HG02943 (cell line): ENCODE measurements at regions not wholly inside any gene's neighbourhood (a gene's known extent, or its start where the extent isn't known, plus 50 kb on each side); places are given as distances from the start of the nearest gene placed in this dataset.
A peak's percentile ranks its signal among the peaks of the same experiment; 100 is the strongest.
"Not testable (repeated sequence)": the region's sequence is repeated elsewhere in the genome, so short reads cannot be mapped to it uniquely, and the experiment has no call there.

ENCODE experiments used
- ATAC-seq: cut with Tn5 transposase; IDR thresholded peaks from one replicate; pipeline ENCODE4 v1.9.1; 2021; ENCODE audit warnings: mild to moderate bottlenecking, low read depth, moderate library complexity; ENCODE audit not compliant: unreplicated experiment

DNA sequence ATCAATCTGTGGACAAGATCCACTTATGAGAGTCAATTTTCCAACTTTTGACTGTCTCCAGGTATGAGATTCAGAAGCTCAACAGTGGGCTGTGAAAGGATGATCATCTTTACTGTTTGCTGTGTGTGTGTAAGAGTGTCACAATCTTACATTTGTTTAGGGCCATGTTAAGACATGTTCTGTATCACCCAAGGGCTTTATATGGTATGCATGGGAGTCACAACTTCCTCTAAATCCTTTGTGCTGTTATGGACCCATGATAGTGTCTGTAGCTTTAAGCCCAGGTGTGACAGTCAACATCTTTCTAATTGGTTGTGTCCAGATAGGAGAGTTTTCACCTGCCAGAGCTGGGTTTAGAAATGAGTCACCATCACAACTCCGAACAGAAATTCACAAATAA is 70.2 kb downstream of the ZNF726 start:
- not testable (repeated sequence) for ATAC-seq

GRCh38 chr19:23986623-23987022 is 71.9 kb downstream of the ZNF726 start:
- no peak for ATAC-seq

DNA sequence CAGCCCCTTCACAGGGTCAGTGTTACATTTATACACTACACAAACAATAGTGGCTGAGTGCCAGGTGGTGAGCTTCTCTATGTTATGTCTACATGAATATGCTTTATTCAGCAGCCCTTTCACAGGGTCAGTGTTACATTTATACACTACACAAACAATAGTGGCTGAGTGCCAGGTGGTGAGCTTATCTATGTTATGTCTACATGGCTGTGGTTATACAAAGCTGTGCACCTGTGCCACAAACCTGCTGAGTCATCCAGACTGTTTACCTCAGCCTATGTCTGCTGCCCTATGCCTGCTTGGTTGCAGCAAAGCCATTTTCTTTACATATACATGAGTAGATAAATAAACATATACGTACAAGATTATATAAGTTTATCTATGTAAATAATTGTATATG is 76.5 kb downstream of the ZNF726 start:
- no peak for ATAC-seq

DNA sequence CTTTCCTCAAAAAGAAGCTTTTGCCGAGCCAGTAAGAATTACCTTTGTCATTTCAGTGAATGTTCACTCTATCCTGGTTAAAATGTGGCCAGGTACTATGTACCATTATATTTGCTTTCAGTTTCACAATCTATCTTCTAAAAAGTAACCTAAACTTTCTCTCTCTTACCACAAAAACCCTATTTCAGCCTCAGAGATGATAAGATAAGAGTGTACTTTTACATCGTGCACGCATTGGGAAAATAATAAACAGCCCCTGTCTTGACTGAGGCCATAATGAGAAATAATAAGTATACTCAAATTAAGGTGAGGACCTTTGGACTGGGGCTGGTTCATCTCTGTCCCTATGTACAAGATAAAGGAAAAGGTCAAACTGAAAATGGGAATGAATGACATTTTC is 77.7 kb downstream of the ZNF726 start:
- no peak for ATAC-seq

GRCh38 chr19:23993440-23993839 is 78.8 kb downstream of the ZNF726 start:
- ATAC-seq = no peak

DNA sequence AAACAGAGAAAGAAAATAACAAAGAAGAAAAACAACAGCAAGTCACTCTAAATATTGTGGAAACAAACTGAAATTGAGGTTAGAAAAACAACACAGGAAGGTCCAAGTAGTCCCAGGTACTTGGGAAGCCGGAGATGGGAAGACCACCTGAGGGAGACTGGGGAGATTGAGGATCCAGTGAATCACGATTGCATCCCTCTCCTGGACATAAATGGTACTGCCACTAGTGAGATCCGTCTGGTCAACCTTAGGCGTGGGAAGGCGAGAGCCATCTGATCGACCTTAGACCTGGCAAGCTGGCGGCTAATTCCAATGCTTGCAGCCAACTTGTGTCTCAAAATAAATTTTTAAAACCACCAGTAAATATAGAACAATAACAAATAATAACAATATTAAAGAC is 81.9 kb downstream of the ZNF726 start:
- ATAC-seq = no peak

DNA sequence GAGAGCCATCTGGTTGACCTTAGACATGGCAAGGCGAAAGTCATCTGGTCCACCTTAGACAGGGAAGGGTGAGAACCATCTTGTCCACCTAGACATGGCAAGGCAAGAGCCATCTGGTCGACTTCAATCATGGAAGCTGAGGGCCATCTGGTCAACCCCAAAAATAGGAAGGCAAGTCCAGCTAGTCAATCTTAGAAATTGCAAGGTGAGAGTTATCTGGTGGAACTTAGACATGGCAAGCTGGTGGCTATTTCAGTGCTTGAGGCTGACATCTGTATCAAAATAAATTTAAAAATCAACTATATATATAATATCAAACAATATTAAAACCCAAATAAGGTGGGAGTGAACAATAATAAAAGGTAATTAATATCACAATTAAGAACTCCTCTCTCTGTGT is 83.9 kb downstream of the ZNF726 start:
- no peak for ATAC-seq

- no peak for ATAC-seq
Measured at GRCh38 chr19:23999821-24000610, 85.3 kb downstream of the ZNF726 start.

DNA sequence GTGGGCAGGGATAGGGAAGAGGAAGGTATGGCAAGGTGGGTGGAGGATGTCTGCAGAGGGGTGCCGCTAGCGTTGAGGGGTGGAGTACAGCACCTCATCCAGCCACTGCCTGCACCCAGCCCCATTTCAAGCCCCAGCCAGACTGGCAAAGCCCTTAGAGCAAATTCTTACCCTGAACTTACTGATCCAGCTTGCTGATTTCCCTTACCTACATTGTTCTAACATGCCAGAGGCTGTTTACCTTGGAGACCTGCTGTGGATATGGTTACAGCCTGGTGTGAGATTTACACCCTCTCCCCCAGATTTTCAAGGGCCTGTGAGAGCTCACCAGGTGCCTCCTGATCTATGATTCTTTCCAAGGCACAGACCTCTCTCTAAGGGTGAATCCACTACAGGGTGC is 86.0 kb downstream of the ZNF726 start:
- ATAC-seq = no peak

DNA sequence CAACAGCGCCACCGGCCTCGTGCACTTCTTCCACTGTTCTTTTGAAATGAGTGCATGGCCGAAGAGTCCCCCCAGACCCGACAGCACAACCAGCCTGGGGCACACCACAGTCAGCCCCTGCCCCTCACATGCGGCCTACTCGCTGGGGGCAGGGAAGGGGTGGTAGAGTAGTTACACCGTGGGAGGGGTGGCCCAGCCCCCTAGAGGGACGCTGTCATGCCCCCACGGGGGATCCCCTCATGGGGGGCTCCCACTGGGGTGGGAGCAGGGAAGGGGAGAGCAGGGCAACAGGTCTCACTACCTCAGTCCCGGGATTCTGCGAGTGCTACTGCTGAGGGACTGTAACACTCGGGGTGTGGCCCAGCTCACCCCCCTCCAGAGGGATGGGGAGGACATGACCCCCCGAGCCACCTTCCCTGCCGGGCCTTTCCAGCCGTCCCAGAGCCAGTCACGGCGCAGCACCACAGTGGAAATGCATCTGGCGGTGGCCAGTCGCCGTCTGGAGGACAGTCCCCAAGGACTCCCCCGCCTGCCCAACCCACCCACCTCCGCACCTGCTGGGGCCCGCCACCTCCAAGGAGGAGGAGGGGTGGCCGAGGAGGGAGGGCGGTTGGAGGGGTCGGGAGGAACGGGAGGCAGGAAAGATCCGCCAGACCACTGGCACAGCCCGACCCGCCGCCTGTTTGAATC is 84.6 kb upstream of the ZNF254 start:
- no peak for ATAC-seq

DNA sequence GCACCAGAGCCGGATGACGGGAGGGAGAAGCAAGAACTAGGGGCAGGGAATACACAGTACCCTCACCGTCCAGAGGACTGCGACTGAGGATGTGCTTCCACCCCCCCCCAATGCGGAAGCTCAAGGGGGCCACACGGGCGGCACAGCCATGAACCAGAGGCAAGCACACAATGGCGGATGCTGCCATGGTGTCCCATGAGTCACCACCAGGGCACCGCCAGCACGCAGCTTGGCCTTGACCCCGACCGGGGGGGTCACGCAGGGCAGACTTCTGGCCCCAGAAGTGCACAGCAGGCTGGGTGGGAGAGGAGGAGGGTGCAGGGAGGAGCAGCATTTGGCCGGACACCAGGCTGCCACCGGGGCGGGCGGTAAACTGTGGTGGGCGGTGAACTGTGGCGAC is 83.5 kb upstream of the ZNF254 start:
- no peak for ATAC-seq

- ATAC-seq = no peak
Measured at GRCh38 chr19:24004166-24004565, 82.8 kb upstream of the ZNF254 start.

DNA sequence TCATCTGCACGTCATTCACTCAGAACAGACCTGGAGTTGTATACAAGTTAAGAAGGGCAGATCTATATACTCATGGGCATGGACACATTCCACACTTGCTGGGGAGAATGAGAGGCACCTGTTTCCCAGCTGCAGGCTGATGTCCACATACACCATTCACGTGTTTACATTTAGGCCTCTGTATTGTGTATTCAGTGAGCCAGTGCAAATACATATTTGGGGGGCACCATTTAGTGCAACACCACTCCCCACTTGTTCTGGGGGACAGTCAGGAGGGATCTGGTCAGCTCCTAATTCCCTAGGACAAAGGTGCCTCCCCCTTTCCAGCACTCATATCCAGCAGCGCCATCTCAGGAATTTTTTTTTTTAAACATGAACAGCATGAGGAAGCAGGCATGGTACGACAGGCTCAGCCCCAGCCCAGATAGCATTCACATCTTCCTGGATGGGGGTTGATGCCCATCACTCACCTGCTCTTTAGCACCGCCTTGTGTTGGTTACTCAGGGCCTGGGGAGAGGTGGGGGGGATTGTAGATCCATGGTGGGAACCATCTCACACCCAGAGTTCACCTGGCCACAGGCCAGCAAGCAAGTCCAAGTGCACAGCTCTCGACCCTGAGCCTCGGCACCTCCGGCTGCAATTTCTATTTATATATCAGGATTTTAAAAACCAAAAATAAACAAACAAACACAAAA is 56.9 kb upstream of the ZNF254 start:
- ATAC-seq = no peak

DNA sequence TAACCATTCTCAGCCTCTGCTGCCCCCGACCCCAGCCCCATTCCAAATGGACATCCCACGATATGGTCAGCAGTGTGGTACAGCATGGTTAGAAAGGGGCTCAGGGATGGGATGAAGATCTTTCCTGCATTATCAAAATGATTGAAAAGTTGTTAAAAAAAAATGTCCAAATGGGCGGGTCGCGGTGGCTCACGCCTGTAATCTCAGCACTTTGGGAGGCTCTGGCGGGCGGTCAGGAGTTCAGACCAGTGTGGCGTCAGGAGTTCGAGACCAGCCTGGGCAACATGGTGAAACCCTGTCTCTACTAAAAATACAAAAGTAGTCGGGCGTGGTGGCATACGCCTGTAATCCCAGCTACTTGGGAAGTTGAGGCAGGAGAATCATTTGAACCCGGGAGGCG is 54.3 kb upstream of the ZNF254 start:
- ATAC-seq = no peak

GRCh38 chr19:24033301-24033962 is 53.6 kb upstream of the ZNF254 start:
- ATAC-seq = peak; percentile 92

DNA sequence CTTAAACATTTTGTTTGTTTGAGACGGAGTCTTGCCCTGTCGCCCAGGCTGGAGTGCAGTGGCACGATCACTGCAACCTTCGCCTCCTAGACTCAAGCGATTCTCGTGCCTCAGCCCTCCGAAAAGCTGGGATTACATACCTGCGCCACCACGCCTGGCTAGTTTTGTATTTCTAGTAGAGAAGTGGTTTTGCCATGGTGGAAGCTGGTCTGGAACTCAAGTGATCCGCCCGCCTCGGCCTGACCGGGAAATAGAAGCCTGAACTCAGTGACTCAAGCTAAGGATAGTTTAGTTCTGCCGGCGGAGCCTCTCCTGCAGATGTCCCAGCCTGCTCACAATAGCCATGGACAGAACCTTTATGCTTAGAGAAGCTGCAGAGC is 53.0 kb upstream of the ZNF254 start:
- ATAC-seq = peak; percentile 36

DNA sequence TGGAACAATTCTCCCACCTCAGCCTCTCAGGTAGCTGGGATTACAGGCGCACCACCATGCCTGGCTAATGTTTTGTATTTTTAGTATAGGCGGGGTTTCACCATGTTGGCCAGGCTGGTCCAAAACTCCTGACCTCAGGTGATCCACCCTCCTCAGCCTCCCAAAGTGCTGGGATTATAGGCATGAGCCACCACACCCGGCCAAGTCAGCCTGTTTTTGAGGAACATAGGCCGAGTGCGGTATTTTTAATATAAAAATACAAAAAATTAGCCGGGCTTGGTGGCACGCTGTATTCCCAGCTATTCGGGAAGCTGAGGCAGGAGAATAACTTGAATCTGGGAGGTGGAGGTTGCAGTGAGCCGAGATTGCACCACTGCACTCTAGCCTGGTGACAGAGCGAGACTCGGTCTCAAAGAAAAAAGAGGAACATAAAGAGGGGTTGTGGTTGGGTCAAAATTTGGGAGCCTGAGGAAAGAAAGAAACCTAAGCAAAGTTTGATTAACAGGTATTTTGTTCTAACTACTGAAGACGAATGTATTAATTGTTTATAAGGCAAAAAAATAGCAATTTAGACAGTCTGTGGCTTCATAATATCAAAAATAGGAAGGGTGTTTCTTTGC is 51.6 kb upstream of the ZNF254 start:
- not testable (repeated sequence) for ATAC-seq
